ENCODE measurements at regions not wholly inside any gene's neighbourhood (a gene's known extent, or its start where the extent isn't known, plus 50 kb on each side); places are given as distances from the start of the nearest gene placed in this dataset.

GRCh38 chr2:134023854-134024253, 230.0 kb upstream of the MGAT5 start:
- Histone ChIP-seq H3K79me1 (ENCODE audit: insufficient read depth, low read depth, low read length, poor library complexity, severe bottlenecking) (no peaks in the 10 kb centered on the region), H3K14ac (ENCODE audit: insufficient read depth, low read length) (no peak overlapping the region), H4K8ac (replicated peaks; ENCODE audit: insufficient read length, low read depth, low read length) (no peak overlapping the region), H3K23me2 (ENCODE audit: insufficient read length, low read depth, low read length, poor library complexity, severe bottlenecking) (no peaks in the 10 kb centered on the region), H2AFZ (ENCODE audit: low read length) (no peak overlapping the region), H3K18ac (ENCODE audit: insufficient read length, low read depth, low read length) (no peak overlapping the region), H2BK12ac (ENCODE audit: insufficient read length, low read depth, low read length) (no peak overlapping the region), H2BK20ac (ENCODE audit: low read depth, low read length, poor library complexity, severe bottlenecking) (no peak overlapping the region), H2BK120ac (ENCODE audit: low read depth, low read length, poor library complexity, severe bottlenecking) (no peak overlapping the region), H4K20me1 (ENCODE audit: control insufficient read depth, insufficient read depth, insufficient read length) (no peaks in the 10 kb centered on the region), H3T11ph (ENCODE audit: low read length) (no peak overlapping the region), H2BK5ac (ENCODE audit: insufficient read length, low read length) (no peak overlapping the region), H3K9me3 (ENCODE audit: control insufficient read depth, low read depth, low read length) (no peaks in the 10 kb centered on the region), H3K4me1 (ENCODE audit: insufficient read depth, low read length) (no peaks in the 10 kb centered on the region; the same call in 1 of the 2 replicates), H3K79me2 (ENCODE audit: insufficient read depth, low read length) (no peaks in the 10 kb centered on the region), H2BK15ac (ENCODE audit: low read depth, low read length) (no peak overlapping the region), H3K4ac (ENCODE audit: low read depth, low read length) (no peak overlapping the region), H3K9ac (ENCODE audit: extremely low read depth, insufficient read length, low read length) (no peak overlapping the region), H3K56ac (ENCODE audit: insufficient read length, low read depth, low read length) (no peak overlapping the region), H3K27me3 (ENCODE audit: insufficient read depth, low read length) (no peaks in the 10 kb centered on the region), H3K27ac (ENCODE audit: insufficient read length, low read depth, low read length) (no peak overlapping the region), H2AK5ac (ENCODE audit: insufficient read length, low read length) (no peak overlapping the region), H4K91ac (ENCODE audit: insufficient read length, low read depth, low read length) (no peak overlapping the region), H4K5ac (ENCODE audit: insufficient read length, low read depth, low read length) (no peak overlapping the region), H3K23ac (ENCODE audit: insufficient read length, low read depth, low read length) (no peak overlapping the region), H3K4me2 (ENCODE audit: insufficient read depth, insufficient read length, low read length) (no peak overlapping the region)
- peaks cover 3 to 14% of the 10 kb centered on the region in 2 experiments for H3K4me1 Mint-ChIP-seq
- peak overlapping the region in 1 of 3 experiments; percentile 57; a peak in 1 of 7 replicates for H3K27ac Mint-ChIP-seq
- TF ChIP-seq CTCF (conservative IDR thresholded peaks at IDR 0.05) = no peak
- no peaks in the 10 kb centered on the region for H3K9me3 Mint-ChIP-seq
- H3K4me3 Mint-ChIP-seq = no peak overlapping the region
- DNase-seq = no peak
- peaks cover 4% of the 10 kb centered on the region for H3K27me3 Mint-ChIP-seq (ENCODE audit: low read depth)
- H3K36me3 Mint-ChIP-seq (ENCODE audit: insufficient read depth in 1 of 3, low read depth in 3 of 3) = no peaks in the 10 kb centered on the region
- WGBS (ENCODE audit: extremely low coverage, insufficient read length, low lambda C conversion rate) = no CpG with 5 or more reads among the region's 5 CpGs
